IPS-NIHi7 (cell line): ENCODE measurements at regions not wholly inside any gene's neighbourhood (a gene's known extent, or its start where the extent isn't known, plus 50 kb on each side); places are given as distances from the start of the nearest gene placed in this dataset.
"Not testable (repeated sequence)": the region's sequence is repeated elsewhere in the genome, so short reads cannot be mapped to it uniquely, and the experiment has no call there.

Experiments
- DNase-seq: peaks from one replicate; pipeline ENCODE4 v3.0.0; 2012; ENCODE audit warnings: mixed read lengths; ENCODE audit errors: extremely low spot score

DNA sequence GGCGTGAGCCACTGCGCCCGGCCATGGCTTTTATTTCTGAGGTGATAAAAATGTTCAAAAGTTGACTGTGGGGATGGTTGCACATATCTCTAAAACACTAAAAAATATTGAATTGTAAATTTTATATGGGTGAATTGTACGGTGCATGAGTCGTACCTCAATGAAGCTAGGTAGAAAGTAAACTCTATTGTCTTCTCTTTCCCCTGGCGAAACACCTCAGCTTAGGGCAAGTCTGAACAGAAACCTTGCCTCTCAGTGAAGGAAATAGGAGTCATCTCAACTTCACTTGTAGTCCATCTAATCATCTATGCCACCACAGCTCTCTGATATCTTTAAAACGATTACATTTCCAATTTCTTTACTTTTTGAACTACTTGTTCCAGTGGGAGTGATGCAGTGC is 309.6 kb downstream of the SPATA31A1 start:
- not testable (repeated sequence) for DNase-seq

- DNase-seq, result not testable (repeated sequence)
These were observed 319.2 kb downstream of the SPATA31A1 start for GRCh38 chr9:39674437-39675210.

DNA sequence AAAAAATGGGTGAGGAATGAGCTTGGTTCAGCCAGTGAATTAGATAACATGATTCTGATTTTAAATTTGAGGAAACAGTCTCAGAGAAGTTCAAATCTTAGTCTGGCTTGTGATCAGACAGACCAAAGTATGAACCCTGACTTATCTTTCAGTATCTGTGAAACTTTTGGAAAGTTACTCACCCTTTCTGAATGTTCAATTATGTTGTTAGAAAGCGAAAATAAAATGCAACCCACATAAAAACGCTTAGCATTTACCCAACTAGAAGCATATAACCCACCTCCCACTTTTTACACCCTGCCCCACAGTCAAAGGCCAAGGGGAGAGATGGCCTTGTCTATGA is 319.7 kb downstream of the SPATA31A1 start:
- not testable (repeated sequence) for DNase-seq

DNA sequence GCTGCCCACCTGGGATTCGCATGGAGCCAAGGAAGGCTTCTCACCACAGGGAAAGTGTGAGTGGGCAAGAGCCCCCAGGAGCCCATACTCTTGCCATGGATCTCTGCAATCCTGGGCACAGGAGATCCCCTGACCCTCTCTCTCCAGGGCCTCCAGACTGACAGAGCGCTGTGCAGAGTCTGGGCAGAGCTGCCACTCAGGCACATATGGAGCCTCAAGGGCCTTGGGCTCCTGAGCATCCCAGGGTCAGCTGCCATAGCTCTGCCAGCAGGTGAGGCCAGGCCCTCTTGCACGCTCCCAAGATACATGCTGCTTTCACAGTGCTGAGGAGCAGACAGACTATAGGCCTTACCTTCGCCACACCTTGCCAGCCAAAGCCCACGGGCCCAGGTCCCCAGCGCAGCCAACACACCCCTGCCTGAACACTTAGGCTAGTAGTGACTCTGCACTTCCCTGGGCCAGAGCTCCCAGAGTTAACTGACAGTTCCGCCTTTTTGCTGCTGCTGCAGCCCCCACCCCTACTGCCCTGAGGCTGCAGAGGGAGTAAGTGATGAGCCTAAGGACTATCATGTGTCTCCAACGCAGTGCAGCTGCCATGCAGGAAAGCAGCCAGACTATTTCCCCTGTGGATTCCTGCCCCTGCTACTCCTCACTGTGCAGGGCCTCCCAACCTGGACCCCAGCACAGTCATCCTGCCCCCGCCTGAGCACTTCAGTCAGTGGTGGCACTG is 323.2 kb downstream of the SPATA31A1 start:
- DNase-seq, result not testable (repeated sequence)

DNA sequence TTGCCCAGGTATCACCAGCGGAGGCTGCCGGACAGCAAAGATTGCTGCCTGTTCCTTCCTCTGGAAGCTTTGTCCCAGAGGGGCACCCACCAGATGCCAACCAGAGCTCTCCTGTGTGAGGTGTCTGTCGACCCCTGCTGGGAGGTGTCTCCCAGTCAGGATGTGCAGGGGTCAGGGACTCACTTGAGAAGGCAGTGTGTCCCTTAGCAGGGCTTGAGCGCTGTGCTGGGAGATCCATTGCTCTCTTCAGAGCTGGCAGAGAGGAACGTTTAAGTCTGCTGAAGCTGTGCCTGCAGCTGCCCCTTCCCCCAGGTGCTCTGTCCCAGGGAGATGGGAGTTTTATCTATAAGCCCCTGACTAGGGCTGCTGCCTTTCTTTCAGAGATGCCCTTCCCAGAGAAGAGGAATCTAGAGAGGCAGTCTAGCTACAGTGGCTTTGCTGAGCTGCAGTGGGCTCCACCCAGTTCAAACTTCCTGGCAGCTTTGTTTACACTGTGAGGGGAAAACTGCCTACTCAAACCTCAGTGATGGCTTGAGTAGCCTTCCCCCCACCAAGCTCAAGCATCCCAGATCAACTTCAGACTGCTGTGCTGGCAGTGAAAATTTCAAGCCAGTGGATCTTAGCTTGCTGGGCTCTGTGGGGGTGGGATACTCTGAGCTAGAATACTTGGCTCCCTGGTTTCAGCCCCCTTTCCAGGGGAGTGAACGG is 325.4 kb downstream of the SPATA31A1 start:
- DNase-seq, result not testable (repeated sequence)

- DNase-seq, result not testable (repeated sequence)
These were observed 373.4 kb downstream of the SPATA31A1 start for GRCh38 chr9:39728862-39729261.

DNA sequence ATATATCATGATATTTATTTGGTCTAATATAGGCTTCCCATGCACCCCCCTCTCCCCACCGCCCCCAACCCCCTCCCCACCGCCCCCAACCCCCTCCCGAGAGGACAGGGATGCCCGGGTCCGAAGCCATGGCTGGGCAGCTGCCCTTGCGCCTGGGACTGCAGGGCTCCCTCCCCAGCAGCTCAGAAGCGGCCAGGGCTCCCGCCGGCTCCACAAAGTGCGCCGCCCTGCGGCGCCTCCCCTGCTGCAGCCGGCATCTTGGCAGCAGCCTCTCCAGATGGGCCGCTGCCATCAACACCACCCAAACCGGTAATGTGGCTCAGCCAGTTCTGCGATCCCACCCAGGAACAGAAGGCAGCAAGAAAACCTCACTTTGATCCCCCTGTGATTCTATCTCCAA is 389.4 kb downstream of the SPATA31A1 start:
- not testable (repeated sequence) for DNase-seq

DNA sequence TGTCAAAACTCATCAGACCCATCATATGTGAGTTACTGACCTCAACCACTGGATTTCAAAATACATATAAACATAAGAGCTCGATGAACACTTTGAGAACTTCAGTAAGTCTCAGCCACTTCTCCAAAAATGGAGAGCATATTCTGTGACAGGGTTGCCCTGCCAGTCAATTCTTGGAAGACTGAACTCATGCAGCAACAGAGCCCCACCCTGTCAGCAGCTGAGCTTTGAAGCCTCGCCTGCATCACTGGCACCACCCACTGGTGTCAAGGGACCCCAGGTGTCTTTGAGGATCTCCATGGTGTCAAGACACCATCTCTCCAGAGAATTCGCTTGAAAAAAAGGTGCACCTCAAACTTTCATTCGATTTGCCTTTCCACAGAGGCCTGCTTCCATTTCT is 420.1 kb downstream of the SPATA31A1 start:
- not testable (repeated sequence) for DNase-seq

DNA sequence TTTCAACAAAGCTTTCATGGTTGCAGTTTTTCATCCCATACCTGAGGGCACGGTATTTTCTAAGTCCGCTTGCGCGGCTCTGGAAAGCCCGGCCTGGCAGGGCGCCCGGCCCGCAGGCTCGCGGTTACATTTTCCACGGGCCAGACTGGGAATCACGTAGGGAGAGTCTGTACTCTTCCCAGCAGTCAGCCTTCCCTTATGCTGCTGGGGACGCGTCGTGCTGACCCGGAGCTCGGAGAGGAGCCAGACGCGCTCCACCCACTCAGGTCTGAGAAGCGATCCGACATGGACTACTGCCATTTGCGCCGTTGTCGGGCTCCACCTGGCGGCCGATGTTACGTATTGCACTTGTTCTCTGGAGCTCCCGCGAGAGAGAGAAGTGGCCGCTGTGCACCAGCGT is 435.9 kb downstream of the SPATA31A1 start:
- not testable (repeated sequence) for DNase-seq

GRCh38 chr9:39797935-39798334 is 442.5 kb downstream of the SPATA31A1 start:
- not testable (repeated sequence) for DNase-seq

- not testable (repeated sequence) for DNase-seq
These were observed 443.8 kb downstream of the SPATA31A1 start for GRCh38 chr9:39799252-39799651.

DNA sequence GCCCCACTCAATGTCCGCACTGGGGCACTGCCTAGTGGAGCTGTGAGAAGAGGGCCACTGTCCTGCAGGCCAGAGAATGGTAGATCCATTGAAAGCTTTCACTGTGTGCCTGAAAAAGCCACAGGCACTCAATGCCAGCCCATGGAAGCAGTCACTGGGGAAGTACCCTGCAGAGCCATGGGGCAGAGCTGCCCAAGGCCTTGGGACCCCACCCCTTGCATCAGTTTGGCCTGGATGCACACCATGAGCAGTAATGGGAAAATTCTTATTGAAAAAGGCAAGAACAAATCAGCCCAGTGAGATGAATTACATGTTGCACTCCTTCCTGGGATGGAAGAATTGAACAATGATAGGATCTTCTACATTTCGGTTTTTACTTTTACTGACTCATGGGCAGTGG is 447.1 kb downstream of the SPATA31A1 start:
- DNase-seq, result not testable (repeated sequence)

DNA sequence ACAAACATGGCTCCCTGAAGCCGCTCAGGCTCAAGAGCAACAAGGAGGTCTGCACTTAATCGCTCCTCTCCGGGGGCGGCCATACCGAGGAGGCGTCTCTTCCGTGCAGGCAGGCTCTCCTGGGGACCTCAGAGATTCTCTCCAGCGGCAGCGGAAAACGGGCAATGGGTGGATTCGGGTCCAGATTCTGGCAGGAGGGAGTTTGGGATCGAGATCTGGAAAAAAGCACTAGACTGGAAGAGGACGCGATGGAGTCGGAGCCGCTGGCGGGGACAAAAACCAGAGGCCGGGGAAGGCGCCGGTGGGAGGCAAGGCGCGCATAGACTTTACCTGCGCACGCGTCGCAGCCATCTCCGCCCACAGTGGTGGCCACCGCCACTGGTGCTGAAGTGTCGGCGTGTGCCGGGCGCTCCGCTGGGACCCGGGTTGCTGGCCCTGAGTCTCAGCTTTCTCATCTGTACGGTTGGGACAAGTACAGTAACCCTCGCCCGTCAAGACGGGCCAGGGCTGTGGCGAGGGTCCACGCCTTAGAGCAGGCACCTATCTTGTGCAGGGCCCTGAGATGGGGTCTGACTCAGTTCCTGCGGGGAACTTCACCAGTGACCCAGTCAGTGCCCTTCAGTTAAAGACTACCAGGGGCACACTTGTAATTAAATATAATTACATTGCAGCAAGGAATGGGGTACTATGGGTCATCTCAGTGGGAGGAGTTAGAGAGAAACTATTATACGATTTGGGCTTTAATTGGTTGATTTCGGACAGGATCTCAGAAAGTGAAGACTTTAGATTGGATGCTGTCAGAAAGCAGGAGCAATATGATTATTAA is 454.1 kb downstream of the SPATA31A1 start:
- DNase-seq, result not testable (repeated sequence)

- not testable (repeated sequence) for DNase-seq
These were observed 454.9 kb downstream of the SPATA31A1 start for GRCh38 chr9:39810401-39810800.

GRCh38 chr9:39811615-39812014 is 456.1 kb downstream of the SPATA31A1 start:
- not testable (repeated sequence) for DNase-seq

DNA sequence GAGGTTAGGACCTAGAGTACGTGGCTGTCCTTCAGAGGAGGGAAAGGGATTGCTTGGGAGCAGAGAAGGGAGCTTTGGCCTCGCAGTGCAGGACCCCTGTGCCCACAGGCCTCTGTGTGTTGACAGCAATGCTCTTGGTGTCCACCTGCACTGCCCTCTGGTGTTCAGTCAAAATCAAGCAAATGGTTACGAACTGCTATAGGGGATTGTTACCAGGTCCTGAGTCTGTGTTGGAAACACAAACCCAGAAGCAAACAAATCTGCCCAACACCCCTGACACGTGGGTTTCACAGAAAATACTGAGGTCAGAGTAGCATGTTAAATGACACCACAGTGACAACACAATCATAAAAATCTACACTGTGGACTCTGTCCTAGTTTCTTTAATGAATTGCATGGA is 473.0 kb downstream of the SPATA31A1 start:
- DNase-seq, result not testable (repeated sequence)
